ENCODE measurements at regions not wholly inside any gene's neighbourhood (a gene's known extent, or its start where the extent isn't known, plus 50 kb on each side); places are given as distances from the start of the nearest gene placed in this dataset.

- RAD21 ChIA-PET (ENCODE audit: unreplicated experiment), result no interaction called here
- Histone ChIP-seq H4K20me1 (ENCODE audit: control insufficient read depth, insufficient read depth) (no peaks in the 10 kb centered on the region), H3K79me2 (ENCODE audit: control insufficient read depth, insufficient read depth, low read length) (no peaks in the 10 kb centered on the region), H3K9me3 (replicated peaks; ENCODE audit: control insufficient read depth, insufficient read depth, low read length) (no peaks in the 10 kb centered on the region), H2AFZ (ENCODE audit: control insufficient read depth, low read depth, low read length) (no peak overlapping the region), H3K27me3 (replicated peaks in 1 of 2; ENCODE audit: control insufficient read depth in 2 of 2, insufficient read depth in 2 of 2, low read length in 1 of 2) (no peaks in the 10 kb centered on the region), H3K9ac (ENCODE audit: control insufficient read depth, insufficient read depth, low read length) (no peak overlapping the region), H3K4me2 (ENCODE audit: control insufficient read depth, insufficient read depth) (no peak overlapping the region), H3K4me1 (ENCODE audit: control insufficient read depth, insufficient read depth, low read length) (no peaks in the 10 kb centered on the region), H3K4me3 (no peak overlapping the region), H3K36me3 (ENCODE audit: control insufficient read depth in 2 of 2, insufficient read depth in 2 of 2, low read length in 1 of 2) (no peaks in the 10 kb centered on the region), H3K27ac (ENCODE audit: control insufficient read depth, insufficient read depth) (no peak overlapping the region)
- DNase-seq (ENCODE audit: low read depth, low spot score) (no peak), ATAC-seq (no peak), FAIRE-seq (no peak)
- in situ Hi-C loops (cut with MboI), result no loop called here
- intact Hi-C loops (cut with micrococcal nuclease; ENCODE audit: unreplicated experiment), result no loop called here
- TF ChIP-seq JUNB (IDR thresholded peaks at IDR 0.05) (no peak), RUNX3 (IDR thresholded peaks at IDR 0.05; ENCODE audit: low read length) (no peak), SIN3A (IDR thresholded peaks at IDR 0.05; ENCODE audit: low read depth, low read length) (no peak), CBX5 (IDR thresholded peaks at IDR 0.05; ENCODE audit: low read depth) (no peak), BCL3 (IDR thresholded peaks at IDR 0.05; ENCODE audit: borderline replicate concordance, insufficient read depth, low read depth, low read length, poor library complexity, severe bottlenecking) (no peak), TCF3 (IDR thresholded peaks at IDR 0.05; ENCODE audit: borderline replicate concordance, insufficient read depth, low read depth, low read length) (no peak), CBX3 (IDR thresholded peaks at IDR 0.05; ENCODE audit: borderline replicate concordance, low read depth) (no peak), SIX5 (IDR thresholded peaks at IDR 0.05; ENCODE audit: low read depth, low read length, severe bottlenecking) (no peak), BACH1 (IDR thresholded peaks at IDR 0.05; ENCODE audit: borderline replicate concordance) (no peak), CEBPZ (IDR thresholded peaks at IDR 0.05; ENCODE audit: low read depth, low read length) (no peak), CTCF (IDR thresholded peaks at IDR 0.05 in 2 of 3, conservative IDR thresholded peaks at IDR 0.05 in 1 of 3; ENCODE audit: control insufficient read depth in 2 of 3, extremely low read depth in 1 of 3, insufficient read depth in 1 of 3, low read depth in 3 of 3, low read length in 3 of 3) (no peak), ETV6 (conservative IDR thresholded peaks at IDR 0.05 in 1 of 2, IDR thresholded peaks at IDR 0.05 in 1 of 2; ENCODE audit: borderline replicate concordance in 1 of 2, low read depth in 1 of 2) (no peak), MYB (IDR thresholded peaks at IDR 0.05; ENCODE audit: borderline replicate concordance, low read depth, low read length) (no peak), PAX8 (IDR thresholded peaks at IDR 0.05) (no peak)
- no TSS peak for BruUV-seq (replicated peaks)
- SMC1A ChIA-PET (ENCODE audit: uncharacterized antibody, unreplicated experiment), result interaction anchor here (1.1 to 1.3 kb wide), 3 partner anchors 13 to 141 kb away, joined by 3 to 6 read pairs (median 4); no protein-coding TSS in a partner anchor
- 0% methylated on average over 2 of the region's 2 CpGs for WGBS (ENCODE audit: insufficient coverage, insufficient replicate concordance, low lambda C conversion rate, missing lambda C conversion rate)
- POLR2A ChIA-PET, result no interaction called here
- CTCF ChIA-PET, result no interaction called here
Measured at GRCh38 chr13:65054277-65054676, 2175.9 kb downstream of the PCDH9 start.
